PC-3 (cell line): ENCODE measurements at regions not wholly inside any gene's neighbourhood (a gene's known extent, or its start where the extent isn't known, plus 50 kb on each side); places are given as distances from the start of the nearest gene placed in this dataset.
"Not testable (repeated sequence)": the region's sequence is repeated elsewhere in the genome, so short reads cannot be mapped to it uniquely, and the experiment has no call there.

Experiments used
- EZH2 ChIP-seq: fragments of 300-600 bp; sonication (generic); IDR thresholded peaks from one replicate; pipeline ENCODE4 v1.6.1; 2017; ENCODE audit warnings: antibody characterized with exemption, mild to moderate bottlenecking, low read length; ENCODE audit not compliant: unreplicated experiment
- TF ChIP-seq, protein P1 (sequence below): fragments of 300-600 bp; sonication (generic); conservative IDR thresholded peaks from 2 replicates; pipeline ENCODE4 v1.5.1; 2017; ENCODE audit warnings: antibody characterized with exemption, low read depth, mild to moderate bottlenecking, low read length

- TF ChIP-seq, protein P1, sequence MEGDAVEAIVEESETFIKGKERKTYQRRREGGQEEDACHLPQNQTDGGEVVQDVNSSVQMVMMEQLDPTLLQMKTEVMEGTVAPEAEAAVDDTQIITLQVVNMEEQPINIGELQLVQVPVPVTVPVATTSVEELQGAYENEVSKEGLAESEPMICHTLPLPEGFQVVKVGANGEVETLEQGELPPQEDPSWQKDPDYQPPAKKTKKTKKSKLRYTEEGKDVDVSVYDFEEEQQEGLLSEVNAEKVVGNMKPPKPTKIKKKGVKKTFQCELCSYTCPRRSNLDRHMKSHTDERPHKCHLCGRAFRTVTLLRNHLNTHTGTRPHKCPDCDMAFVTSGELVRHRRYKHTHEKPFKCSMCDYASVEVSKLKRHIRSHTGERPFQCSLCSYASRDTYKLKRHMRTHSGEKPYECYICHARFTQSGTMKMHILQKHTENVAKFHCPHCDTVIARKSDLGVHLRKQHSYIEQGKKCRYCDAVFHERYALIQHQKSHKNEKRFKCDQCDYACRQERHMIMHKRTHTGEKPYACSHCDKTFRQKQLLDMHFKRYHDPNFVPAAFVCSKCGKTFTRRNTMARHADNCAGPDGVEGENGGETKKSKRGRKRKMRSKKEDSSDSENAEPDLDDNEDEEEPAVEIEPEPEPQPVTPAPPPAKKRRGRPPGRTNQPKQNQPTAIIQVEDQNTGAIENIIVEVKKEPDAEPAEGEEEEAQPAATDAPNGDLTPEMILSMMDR: not testable (repeated sequence)
- TF ChIP-seq EZH2: not testable (repeated sequence)
Observed at GRCh38 chr9:78088190-78088589, 56.6 kb upstream of the GNAQ start.
